ENCODE measurements at regions not wholly inside any gene's neighbourhood (a gene's known extent, or its start where the extent isn't known, plus 50 kb on each side); places are given as distances from the start of the nearest gene placed in this dataset.

DNA sequence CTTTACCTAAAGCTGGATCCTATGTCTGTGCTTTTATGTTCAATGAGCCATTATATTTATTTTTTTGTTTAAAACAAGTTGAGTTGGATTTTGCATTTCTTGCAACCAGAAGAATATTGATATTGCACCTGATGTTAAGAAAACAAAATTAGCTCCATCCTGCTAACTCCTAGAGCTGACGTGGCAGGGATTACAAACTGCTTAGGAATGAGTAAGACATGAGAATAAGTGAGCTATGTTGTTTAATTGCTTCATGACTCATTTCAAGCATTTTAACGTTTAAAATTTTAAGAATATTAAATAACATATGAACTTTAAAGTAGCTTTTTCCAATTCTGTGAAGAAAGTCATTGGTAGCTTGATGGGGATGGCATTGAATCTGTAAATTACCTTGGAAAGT, 663.5 kb downstream of the EPM2A start:
- TF ChIP-seq EZH2phosphoT487 (IDR thresholded peaks at IDR 0.05; ENCODE audit: borderline replicate concordance, low read length) = no peak
- TF ChIP-seq, protein P1, sequence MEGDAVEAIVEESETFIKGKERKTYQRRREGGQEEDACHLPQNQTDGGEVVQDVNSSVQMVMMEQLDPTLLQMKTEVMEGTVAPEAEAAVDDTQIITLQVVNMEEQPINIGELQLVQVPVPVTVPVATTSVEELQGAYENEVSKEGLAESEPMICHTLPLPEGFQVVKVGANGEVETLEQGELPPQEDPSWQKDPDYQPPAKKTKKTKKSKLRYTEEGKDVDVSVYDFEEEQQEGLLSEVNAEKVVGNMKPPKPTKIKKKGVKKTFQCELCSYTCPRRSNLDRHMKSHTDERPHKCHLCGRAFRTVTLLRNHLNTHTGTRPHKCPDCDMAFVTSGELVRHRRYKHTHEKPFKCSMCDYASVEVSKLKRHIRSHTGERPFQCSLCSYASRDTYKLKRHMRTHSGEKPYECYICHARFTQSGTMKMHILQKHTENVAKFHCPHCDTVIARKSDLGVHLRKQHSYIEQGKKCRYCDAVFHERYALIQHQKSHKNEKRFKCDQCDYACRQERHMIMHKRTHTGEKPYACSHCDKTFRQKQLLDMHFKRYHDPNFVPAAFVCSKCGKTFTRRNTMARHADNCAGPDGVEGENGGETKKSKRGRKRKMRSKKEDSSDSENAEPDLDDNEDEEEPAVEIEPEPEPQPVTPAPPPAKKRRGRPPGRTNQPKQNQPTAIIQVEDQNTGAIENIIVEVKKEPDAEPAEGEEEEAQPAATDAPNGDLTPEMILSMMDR (IDR thresholded peaks at IDR 0.05; ENCODE audit: low read depth, low read length, poor library complexity, severe bottlenecking) = no peak
